PC-9 (cell line): ENCODE measurements at regions not wholly inside any gene's neighbourhood (a gene's known extent, or its start where the extent isn't known, plus 50 kb on each side); places are given as distances from the start of the nearest gene placed in this dataset.

Experiments used
- BruUV-seq: library from RNA; stranded (reverse); fragments of 400-500 nt; replicated peaks from 2 replicates; lab custom pipeline; 2021; lab: Mats Ljungman, UMichigan
- CTCF ChIA-PET: fragments of 300-600 bp; sonication (Branson Sonifier 250); formaldehyde crosslinking; loops from one replicate; lab custom pipeline; 2022; ENCODE audit warnings: antibody characterized with exemption; lab: Charles Lee
- POLR2A ChIA-PET: fragments of 300-600 bp; sonication (Branson Sonifier 250); formaldehyde crosslinking; loops from one replicate; lab custom pipeline; 2022; ENCODE audit warnings: antibody characterized with exemption; ENCODE audit not compliant: unreplicated experiment; lab: Charles Lee
- DNase-seq, 2 experiments: peaks; one replicate each; pipeline versions ENCODE4 v3.0.0 to v3.0.0-alpha.2; 2015 to 2022; ENCODE audit warnings: mixed read lengths in 1 of 2
- H2AFZ ChIP-seq: fragments of 200-600 bp; sonication (generic); 2 replicates; pipeline ENCODE4 v1.8.1; 2017; ENCODE audit warnings: antibody characterized with exemption
- H3F3A ChIP-seq: fragments of 200-600 bp; sonication (generic); 2 replicates; pipeline ENCODE4 v1.8.1; 2017; ENCODE audit warnings: antibody characterized with exemption, mild to moderate bottlenecking, low read depth; ENCODE audit not compliant: insufficient read depth
- H3K27ac ChIP-seq: fragments of 200-600 bp; sonication (generic); 2 replicates; pipeline ENCODE4 v1.6.1; 2016; ENCODE audit warnings: mixed run types
- H3K27me3 ChIP-seq: fragments of 200-600 bp; sonication (generic); 2 replicates; pipeline ENCODE4 v1.6.1; 2016; ENCODE audit warnings: low read depth, mixed run types; ENCODE audit not compliant: insufficient read depth
- H3K36me3 ChIP-seq: fragments of 200-600 bp; sonication (generic); 2 replicates; pipeline ENCODE4 v1.6.1; 2016; ENCODE audit warnings: low read depth, mixed run types
- H3K4me1 ChIP-seq: fragments of 200-600 bp; sonication (generic); replicated peaks from 2 replicates; pipeline ENCODE4 v1.6.1; 2016; ENCODE audit warnings: mixed run types; ENCODE audit not compliant: insufficient read depth
- H3K4me2 ChIP-seq: fragments of 200-600 bp; sonication (generic); 2 replicates; pipeline ENCODE4 v1.6.1; 2017; ENCODE audit warnings: mixed run types
- H3K4me3 ChIP-seq: fragments of 200-600 bp; sonication (generic); 2 replicates; pipeline ENCODE4 v1.6.1; 2016; ENCODE audit warnings: mixed run types
- H3K79me2 ChIP-seq: fragments of 200-600 bp; sonication (generic); 2 replicates; pipeline ENCODE4 v1.6.1; 2017; ENCODE audit warnings: low read depth, mixed run types
- H3K9me2 ChIP-seq: fragments of 200-600 bp; sonication (generic); 2 replicates; pipeline ENCODE4 v1.8.1; 2017; ENCODE audit warnings: mild to moderate bottlenecking; ENCODE audit not compliant: insufficient read depth
- H3K9me3 ChIP-seq: fragments of 200-600 bp; sonication (generic); 2 replicates; pipeline ENCODE4 v1.8.1; 2016; ENCODE audit warnings: low read depth; ENCODE audit not compliant: insufficient read depth
- H4K20me1 ChIP-seq: fragments of 200-600 bp; sonication (generic); 2 replicates; pipeline ENCODE4 v1.8.1; 2017; ENCODE audit not compliant: insufficient read depth
- CTCF ChIP-seq: fragments of 200-600 bp; sonication (generic); conservative IDR thresholded peaks from 2 replicates; pipeline ENCODE4 v1.6.1; 2017; ENCODE audit warnings: mixed run types, antibody characterized with exemption, mild to moderate bottlenecking, moderate library complexity
- EZH2 ChIP-seq: fragments of 200-600 bp; sonication (generic); IDR thresholded peaks from 2 replicates; pipeline ENCODE4 v1.8.0; 2017; ENCODE audit warnings: antibody characterized with exemption, low read depth
- intact Hi-C: fragments of 100-400 bp; cut with micrococcal nuclease; formaldehyde crosslinking; loops from one replicate; pipeline ENCODE4 v1.10.0; 2022; ENCODE audit not compliant: unreplicated experiment

- Histone ChIP-seq H3K36me3 (no peaks in the 10 kb centered on the region), H3K27me3 (no peaks in the 10 kb centered on the region), H3K9me3 (no peaks in the 10 kb centered on the region), H3K4me3 (no peak overlapping the region), H3K79me2 (no peaks in the 10 kb centered on the region), H3K9me2 (no peaks in the 10 kb centered on the region), H2AFZ (no peak overlapping the region), H3F3A (peaks cover 6% of the 10 kb centered on the region; the same call in 1 of the 2 replicates), H4K20me1 (no peaks in the 10 kb centered on the region), H3K27ac (no peak overlapping the region), H3K4me1 (peaks cover 23% of the 10 kb centered on the region), H3K4me2 (peak overlapping the region; percentile 31; the same call in 1 of the 2 replicates)
- no peak for TF ChIP-seq EZH2
- TF ChIP-seq CTCF = no peak
- peak in 1 of 2 experiments; percentile 74 for DNase-seq
- ChIA-PET POLR2A (interaction anchor here (0.6 to 0.7 kb wide), 2 partner anchors 26 to 259 kb away, joined by 3 to 12 read pairs; no protein-coding TSS in a partner anchor), CTCF (no interaction called here)
- intact Hi-C loops = loop anchor here (5.0 kb wide), 1 partner anchor 261 kb away; no protein-coding TSS in a partner anchor
- no TSS peak for BruUV-seq
Measured at GRCh38 chr6:10140824-10141223, 274.1 kb downstream of the TFAP2A start.

- Histone ChIP-seq H3K4me3 (no peak overlapping the region), H3K27ac (no peak overlapping the region), H3K4me2 (no peak overlapping the region), H3K79me2 (no peaks in the 10 kb centered on the region), H4K20me1 (no peaks in the 10 kb centered on the region), H3K27me3 (no peaks in the 10 kb centered on the region), H3F3A (peaks cover 6% of the 10 kb centered on the region; the same call in 1 of the 2 replicates), H2AFZ (no peak overlapping the region), H3K9me3 (no peaks in the 10 kb centered on the region), H3K36me3 (no peaks in the 10 kb centered on the region), H3K9me2 (no peaks in the 10 kb centered on the region), H3K4me1 (peaks cover 20% of the 10 kb centered on the region)
- DNase-seq = no peak
- intact Hi-C loops = loop anchor here (5.0 kb wide), 1 partner anchor 262 kb away; no protein-coding TSS in a partner anchor
- TF ChIP-seq EZH2 (no peak), CTCF (no peak)
- CTCF ChIA-PET = no interaction called here
- no TSS peak for BruUV-seq
- POLR2A ChIA-PET = no interaction called here
Measured at GRCh38 chr6:10140136-10140535, 274.7 kb downstream of the TFAP2A start.

- intact Hi-C loops = no loop called here
- Histone ChIP-seq H3K79me2 (no peaks in the 10 kb centered on the region), H3K27me3 (no peaks in the 10 kb centered on the region), H3K27ac (no peak overlapping the region), H3K9me2 (no peaks in the 10 kb centered on the region), H3K4me3 (no peak overlapping the region), H3F3A (peaks cover 6% of the 10 kb centered on the region; the same call in 1 of the 2 replicates), H3K4me1 (peaks cover 12% of the 10 kb centered on the region; the same call in 1 of the 2 replicates), H3K4me2 (no peak overlapping the region), H3K36me3 (no peaks in the 10 kb centered on the region), H4K20me1 (no peaks in the 10 kb centered on the region), H2AFZ (no peak overlapping the region), H3K9me3 (no peaks in the 10 kb centered on the region)
- no peak for TF ChIP-seq EZH2
- TF ChIP-seq CTCF = no peak
- BruUV-seq = no TSS peak
- DNase-seq = no peak
- ChIA-PET CTCF (interaction anchor here (0.6 kb wide), 2 partner anchors 70 to 122 kb away, joined by 3 to 4 read pairs; no protein-coding TSS in a partner anchor), POLR2A (no interaction called here)
Measured at GRCh38 chr6:10138917-10139316, 276.0 kb downstream of the TFAP2A start.
